H1 (cell line): ENCODE measurements at regions not wholly inside any gene's neighbourhood (a gene's known extent, or its start where the extent isn't known, plus 50 kb on each side); places are given as distances from the start of the nearest gene placed in this dataset.

Experiments
- KDM1A ChIP-seq: fragments of 200-600, 300-600 bp; sonication (generic); IDR thresholded peaks from 2 replicates; pipeline ENCODE4 v1.7.1; 2016; ENCODE audit warnings: mild to moderate bottlenecking, low read length, borderline replicate concordance

- TF ChIP-seq KDM1A: no peak
Observed at GRCh38 chr5:116908537-116908936, 333.9 kb upstream of the SEMA6A start (continued).
